Nephron progenitor cell (in vitro differentiated cells): ENCODE measurements at regions not wholly inside any gene's neighbourhood (a gene's known extent, or its start where the extent isn't known, plus 50 kb on each side); places are given as distances from the start of the nearest gene placed in this dataset.

ENCODE experiments used
- DNase-seq: peaks from one replicate; pipeline ENCODE4 v3.0.0; 2021
- H3K27ac Mint-ChIP-seq: 2 replicates; pipeline ENCODE4 v1.8.0; 2021; ENCODE audit warnings: mild to moderate bottlenecking, moderate library complexity, mixed read lengths
- H3K27me3 Mint-ChIP-seq: 2 replicates; pipeline ENCODE4 v1.8.0; 2021; ENCODE audit warnings: mild to moderate bottlenecking, low read depth, mixed read lengths; ENCODE audit not compliant: poor library complexity
- H3K36me3 Mint-ChIP-seq: 2 replicates; pipeline ENCODE4 v1.8.0; 2021; ENCODE audit warnings: low read depth, mixed read lengths
- H3K4me1 Mint-ChIP-seq: 2 replicates; pipeline ENCODE4 v1.8.0; 2021; ENCODE audit warnings: mixed read lengths
- H3K4me3 Mint-ChIP-seq: 2 replicates; pipeline ENCODE4 v1.8.0; 2021; ENCODE audit warnings: mild to moderate bottlenecking, moderate library complexity, mixed read lengths
- H3K9me3 Mint-ChIP-seq: 2 replicates; pipeline ENCODE4 v1.8.0; 2021; ENCODE audit warnings: mild to moderate bottlenecking, moderate library complexity, mixed read lengths
- CTCF ChIP-seq: fragments of 200-600 bp; sonication (generic); IDR thresholded peaks from 2 replicates; pipeline ENCODE4 v1.5.0; 2021; ENCODE audit warnings: antibody characterized with exemption

DNA sequence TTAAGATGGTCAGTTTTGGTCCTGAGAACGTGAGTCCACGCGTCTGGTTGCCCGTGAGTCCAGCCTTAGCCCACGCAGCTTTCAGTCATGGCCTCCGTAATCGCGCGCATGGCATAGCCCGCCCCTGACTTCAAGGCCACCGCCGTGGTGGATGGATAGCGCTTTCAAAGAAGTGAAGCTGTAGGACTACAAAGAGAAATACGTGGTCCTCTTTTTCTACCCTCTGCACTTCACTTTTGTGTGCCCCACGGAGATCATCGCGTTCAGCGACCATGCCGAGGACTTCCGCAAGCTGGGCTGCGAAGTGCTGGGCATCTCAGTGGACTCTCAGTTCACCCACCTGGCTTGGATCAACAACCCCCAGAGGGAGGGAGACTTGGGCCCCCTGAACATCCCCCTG lies 142.0 kb upstream of the MCHR2 start:
- Mint-ChIP-seq H3K4me3 (no peak overlapping the region), H3K4me1 (no peaks in the 10 kb centered on the region), H3K27ac (no peak overlapping the region), H3K27me3 (peaks cover 2% of the 10 kb centered on the region), H3K36me3 (peaks cover 9% of the 10 kb centered on the region), H3K9me3 (peaks cover 14% of the 10 kb centered on the region)
- TF ChIP-seq CTCF, result no peak
- DNase-seq, result no peak

DNA sequence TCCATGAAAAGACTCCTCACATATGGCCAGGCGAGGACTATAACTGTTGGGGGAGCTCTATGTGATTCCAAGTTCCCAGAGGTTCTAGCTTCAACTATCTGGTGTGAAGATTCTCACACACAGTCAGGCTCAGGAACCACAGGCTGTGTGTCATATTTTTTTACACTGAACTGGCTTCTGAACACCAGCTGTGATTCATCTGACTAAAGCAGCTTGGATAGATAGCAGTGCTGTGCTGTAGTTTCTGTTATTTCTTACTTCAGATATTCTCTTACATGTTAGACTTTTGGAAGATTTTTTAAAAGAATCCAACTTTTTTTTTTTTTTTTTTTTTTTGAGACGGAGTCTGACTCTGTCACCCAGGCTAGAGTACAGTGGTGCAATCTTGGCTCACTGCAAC lies 140.7 kb upstream of the MCHR2 start:
- no peak for TF ChIP-seq CTCF
- no peak overlapping the region for H3K4me3 Mint-ChIP-seq

DNA sequence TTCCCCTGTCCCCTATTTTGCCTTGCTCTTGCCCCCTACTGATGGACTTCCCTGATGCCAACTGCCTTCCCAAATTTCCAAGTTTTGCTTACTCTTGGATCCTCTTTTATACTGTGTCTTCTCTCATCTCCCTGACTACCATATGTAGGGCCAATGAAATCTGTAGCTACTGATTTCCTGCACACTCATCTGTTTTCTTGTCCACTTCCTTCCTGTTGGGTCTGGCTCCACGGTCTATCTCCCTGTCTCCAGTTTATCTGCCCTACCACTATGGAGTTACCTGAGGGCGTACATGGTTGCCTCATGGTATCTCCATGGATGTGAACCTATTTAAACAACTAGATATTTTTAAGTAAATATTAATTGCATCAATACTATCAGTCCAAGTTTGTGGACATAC lies 140.3 kb upstream of the MCHR2 start:
- H3K4me1 Mint-ChIP-seq, result no peaks in the 10 kb centered on the region
- H3K27ac Mint-ChIP-seq, result no peak overlapping the region
- no peak for DNase-seq
- no peak for TF ChIP-seq CTCF
- H3K4me3 Mint-ChIP-seq, result no peak overlapping the region
- no peaks in the 10 kb centered on the region for H3K27me3 Mint-ChIP-seq
- H3K36me3 Mint-ChIP-seq, result peaks cover 17% of the 10 kb centered on the region
- peaks cover 21% of the 10 kb centered on the region for H3K9me3 Mint-ChIP-seq

More for the DNA sequence above, 140.7 kb upstream of the MCHR2 start:
- Mint-ChIP-seq H3K4me1 (no peaks in the 10 kb centered on the region), H3K27me3 (peaks cover 2% of the 10 kb centered on the region), H3K36me3 (peaks cover 17% of the 10 kb centered on the region), H3K27ac (no peak overlapping the region), H3K9me3 (peaks cover 21% of the 10 kb centered on the region)
- no peak for DNase-seq

GRCh38 chr6:100132005-100132404 lies 138.0 kb upstream of the MCHR2 start:
- no peak for DNase-seq
- Mint-ChIP-seq H3K27me3 (no peaks in the 10 kb centered on the region), H3K27ac (no peak overlapping the region), H3K9me3 (peaks cover 21% of the 10 kb centered on the region), H3K4me1 (no peaks in the 10 kb centered on the region), H3K4me3 (no peak overlapping the region), H3K36me3 (peaks cover 17% of the 10 kb centered on the region)
- no peak for TF ChIP-seq CTCF

- peaks cover 17% of the 10 kb centered on the region for H3K36me3 Mint-ChIP-seq
- H3K4me1 Mint-ChIP-seq, result no peaks in the 10 kb centered on the region
- no peak overlapping the region for H3K4me3 Mint-ChIP-seq
- H3K27me3 Mint-ChIP-seq, result no peaks in the 10 kb centered on the region
- TF ChIP-seq CTCF, result no peak
- no peak for DNase-seq
- H3K27ac Mint-ChIP-seq, result no peak overlapping the region
- H3K9me3 Mint-ChIP-seq, result peaks cover 21% of the 10 kb centered on the region
These were observed 136.6 kb upstream of the MCHR2 start for GRCh38 chr6:100130630-100131029.

DNA sequence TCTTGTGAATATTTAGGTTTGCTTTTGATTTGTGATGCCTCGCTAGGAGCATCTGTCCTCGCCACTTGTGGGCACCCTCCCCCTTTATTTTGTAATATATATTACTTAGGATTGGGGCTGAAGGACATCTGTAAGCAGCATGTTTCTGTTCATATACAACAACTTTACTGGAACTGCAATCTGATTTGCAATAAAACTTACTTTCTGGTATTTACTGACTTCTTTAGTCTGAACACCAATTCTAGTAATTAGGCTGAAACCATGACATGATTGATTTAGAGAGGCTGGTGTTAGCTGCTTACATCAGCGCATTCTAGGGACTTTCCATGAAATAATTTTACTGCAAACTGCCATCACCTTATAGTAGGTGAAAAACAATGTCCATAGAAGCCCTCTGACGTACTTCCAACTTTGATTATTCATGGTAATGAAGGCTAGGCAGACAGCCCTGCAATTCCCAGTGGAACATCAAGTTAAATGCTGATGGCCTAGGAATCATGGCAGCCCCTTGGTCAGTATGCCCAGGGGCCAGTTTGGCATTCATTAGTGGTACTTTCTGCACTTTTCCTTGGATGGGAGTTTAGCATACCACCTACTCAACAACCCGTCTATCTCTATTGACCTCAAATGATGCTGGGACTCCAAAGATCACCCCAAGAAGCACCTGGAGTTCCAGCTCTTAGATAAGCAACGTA lies 132.9 kb upstream of the MCHR2 start:
- Mint-ChIP-seq H3K4me3 (no peak overlapping the region), H3K36me3 (peaks cover 17% of the 10 kb centered on the region), H3K4me1 (no peaks in the 10 kb centered on the region), H3K27me3 (peaks cover 4% of the 10 kb centered on the region), H3K27ac (no peak overlapping the region), H3K9me3 (peaks cover 17% of the 10 kb centered on the region)
- TF ChIP-seq CTCF, result no peak
- no peak for DNase-seq
